Memory B cell (primary cell): ENCODE measurements at regions not wholly inside any gene's neighbourhood (a gene's known extent, or its start where the extent isn't known, plus 50 kb on each side); places are given as distances from the start of the nearest gene placed in this dataset.

Experiments used
- ATAC-seq: fragments of 150-1000 bp; cut with Tn5 transposase; 2 replicates; pipeline ENCODE4 v1.10.0; 2021; ENCODE audit warnings: low read depth, mild to moderate bottlenecking, moderate library complexity
- DNase-seq, 2 donors: peaks; one replicate each; pipeline ENCODE4 v3.0.0; 2022; ENCODE audit warnings: low spot score in 2 of 2
- H3K27ac Mint-ChIP-seq: one replicate; pipeline ENCODE4 v1.8.0; 2022; ENCODE audit warnings: mild to moderate bottlenecking, moderate library complexity, mixed read lengths
- H3K27me3 Mint-ChIP-seq: one replicate; pipeline ENCODE4 v1.8.0; 2022; ENCODE audit warnings: mixed read lengths
- H3K36me3 Mint-ChIP-seq: one replicate; pipeline ENCODE4 v1.8.0; 2022; ENCODE audit warnings: mild to moderate bottlenecking, mixed read lengths
- H3K4me1 Mint-ChIP-seq: one replicate; pipeline ENCODE4 v1.8.0; 2022; ENCODE audit warnings: mixed read lengths
- H3K4me3 Mint-ChIP-seq: one replicate; pipeline ENCODE4 v1.8.0; 2022; ENCODE audit warnings: mild to moderate bottlenecking, moderate library complexity, mixed read lengths
- H3K9me3 Mint-ChIP-seq: one replicate; pipeline ENCODE4 v1.8.0; 2022; ENCODE audit warnings: mixed read lengths

DNA sequence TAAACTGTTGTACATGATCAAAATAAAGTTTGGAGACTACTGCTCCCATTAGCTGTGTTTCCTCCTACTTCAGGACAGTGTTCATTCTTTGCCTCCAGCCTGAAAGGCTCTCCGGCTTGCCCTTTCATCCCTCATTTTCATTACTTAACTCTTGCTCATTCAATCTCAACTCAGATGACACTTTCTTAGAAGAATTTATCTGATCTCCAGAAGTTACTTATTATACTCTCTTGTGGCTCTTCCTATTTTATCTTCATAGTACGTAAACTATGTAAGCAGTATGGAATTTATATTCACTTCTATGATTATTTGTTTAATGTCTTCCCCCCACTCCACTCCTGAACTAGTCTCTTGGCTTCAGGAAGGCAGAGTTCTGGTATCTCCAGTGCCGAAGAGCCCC is 1737.9 kb upstream of the C9orf72 start:
- ATAC-seq (no peak), DNase-seq (no peak)
- H3K27ac Mint-ChIP-seq = no peak overlapping the region
- no peaks in the 10 kb centered on the region for H3K4me1 Mint-ChIP-seq
- no peaks in the 10 kb centered on the region for H3K36me3 Mint-ChIP-seq
- no peak overlapping the region for H3K4me3 Mint-ChIP-seq
- H3K9me3 Mint-ChIP-seq = no peaks in the 10 kb centered on the region
- no peaks in the 10 kb centered on the region for H3K27me3 Mint-ChIP-seq

DNA sequence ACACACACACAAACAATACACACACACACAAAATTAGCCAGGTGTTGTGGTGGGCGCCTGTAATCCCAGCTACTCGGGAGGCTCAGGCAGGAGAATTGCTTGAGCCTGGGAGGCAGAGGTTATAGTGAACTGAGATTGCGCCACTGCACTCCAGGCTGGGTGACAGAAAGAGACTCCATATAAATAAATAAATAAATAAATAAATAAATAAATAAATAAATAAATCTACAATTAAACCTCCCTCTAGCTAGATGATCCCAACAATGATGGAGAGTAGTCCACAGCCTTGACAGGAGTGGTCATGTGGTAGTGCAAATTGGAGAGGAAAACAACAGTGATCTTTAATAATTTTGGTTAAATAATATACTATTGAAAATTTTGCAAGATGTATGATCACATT is 1739.0 kb upstream of the C9orf72 start:
- Mint-ChIP-seq H3K4me3 (no peak overlapping the region), H3K4me1 (no peaks in the 10 kb centered on the region), H3K27ac (no peak overlapping the region), H3K36me3 (no peaks in the 10 kb centered on the region), H3K27me3 (no peaks in the 10 kb centered on the region), H3K9me3 (no peaks in the 10 kb centered on the region)
- ATAC-seq (no peak), DNase-seq (no peak)

GRCh38 chr9:29319736-29320513 is 1746.6 kb upstream of the C9orf72 start:
- Mint-ChIP-seq H3K9me3 (peaks cover 2% of the 10 kb centered on the region), H3K27ac (no peak overlapping the region), H3K4me3 (no peak overlapping the region), H3K4me1 (no peaks in the 10 kb centered on the region), H3K36me3 (no peaks in the 10 kb centered on the region), H3K27me3 (no peaks in the 10 kb centered on the region)
- ATAC-seq = no peak
- DNase-seq = no peak

GRCh38 chr9:29322240-29322639 is 1749.0 kb upstream of the C9orf72 start:
- Mint-ChIP-seq H3K4me1 (no peaks in the 10 kb centered on the region), H3K27me3 (no peaks in the 10 kb centered on the region), H3K4me3 (no peak overlapping the region), H3K9me3 (peaks cover 2% of the 10 kb centered on the region), H3K27ac (no peak overlapping the region), H3K36me3 (no peaks in the 10 kb centered on the region)
- ATAC-seq (no peak), DNase-seq (no peak)

DNA sequence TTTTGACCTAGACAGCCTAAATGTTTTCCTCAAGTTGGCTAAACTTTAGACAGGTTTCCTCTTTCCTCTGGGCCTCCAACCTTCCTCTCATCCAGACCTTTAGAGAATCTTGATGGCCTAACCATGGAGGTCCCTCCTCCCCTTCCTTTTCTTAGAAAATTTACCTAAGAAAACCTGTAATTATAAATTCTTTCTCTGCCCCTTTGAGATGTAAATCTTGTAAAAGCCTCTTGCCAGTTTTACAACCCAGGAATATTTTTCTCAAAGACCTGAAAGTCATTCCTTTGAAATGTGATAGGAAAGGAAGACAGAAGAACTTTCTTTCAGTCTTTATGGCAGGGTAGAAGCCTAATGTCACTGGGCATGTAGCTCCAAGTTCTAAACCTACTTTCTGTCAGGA is 1752.6 kb upstream of the C9orf72 start:
- Mint-ChIP-seq H3K36me3 (no peaks in the 10 kb centered on the region), H3K27ac (no peak overlapping the region), H3K4me1 (no peaks in the 10 kb centered on the region), H3K27me3 (no peaks in the 10 kb centered on the region), H3K4me3 (no peak overlapping the region), H3K9me3 (peaks cover 2% of the 10 kb centered on the region)
- no peak for ATAC-seq
- DNase-seq = no peak

DNA sequence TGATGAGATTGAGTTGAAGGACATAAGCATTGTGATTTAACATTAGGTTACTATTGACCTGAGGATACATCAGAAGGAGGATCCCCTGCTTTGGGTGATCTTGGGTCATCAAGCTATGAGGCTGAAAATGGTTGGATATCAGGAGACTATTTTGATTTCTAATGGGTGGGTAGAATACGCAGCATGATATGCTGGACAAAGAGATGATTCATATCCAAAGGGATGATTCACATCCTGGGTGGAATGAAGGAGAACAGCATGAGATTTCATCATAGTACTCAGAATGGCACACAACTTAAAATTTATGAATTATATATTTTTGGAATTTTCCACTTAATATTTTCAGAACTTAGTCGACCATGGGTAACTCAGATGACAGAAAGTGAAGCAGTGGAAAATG is 1759.5 kb upstream of the C9orf72 start:
- Mint-ChIP-seq H3K9me3 (peaks cover 2% of the 10 kb centered on the region), H3K36me3 (no peaks in the 10 kb centered on the region), H3K4me1 (no peaks in the 10 kb centered on the region), H3K4me3 (no peak overlapping the region), H3K27ac (no peak overlapping the region), H3K27me3 (no peaks in the 10 kb centered on the region)
- ATAC-seq = no peak
- DNase-seq = no peak

- Mint-ChIP-seq H3K36me3 (no peaks in the 10 kb centered on the region), H3K27me3 (no peaks in the 10 kb centered on the region), H3K4me1 (no peaks in the 10 kb centered on the region), H3K27ac (no peak overlapping the region), H3K4me3 (no peak overlapping the region), H3K9me3 (peaks cover 1% of the 10 kb centered on the region)
- no peak for ATAC-seq
- no peak for DNase-seq
Observed at GRCh38 chr9:29336281-29336680, 1763.0 kb upstream of the C9orf72 start.

GRCh38 chr9:29339387-29339786 is 1766.1 kb upstream of the C9orf72 start:
- H3K4me1 Mint-ChIP-seq = no peaks in the 10 kb centered on the region
- ATAC-seq = no peak

DNA sequence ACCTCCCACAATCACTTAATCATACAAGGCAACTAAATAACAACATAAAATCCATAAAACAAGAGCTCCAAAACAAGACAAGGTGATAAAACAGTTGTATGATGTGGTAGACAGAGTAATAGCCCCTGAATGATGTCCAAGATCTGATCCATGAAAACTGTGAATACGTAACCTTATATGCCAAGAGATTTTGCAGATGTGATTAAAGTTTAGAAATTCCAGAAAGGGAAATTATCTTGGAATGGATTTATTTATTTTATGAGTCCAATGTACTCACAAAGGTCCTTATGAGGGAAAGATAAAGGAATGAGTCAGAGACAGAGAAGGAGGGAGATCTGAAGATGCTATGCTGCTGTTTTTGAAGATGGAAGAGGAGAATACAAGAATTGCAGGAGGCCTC is 1775.7 kb upstream of the C9orf72 start:
- Mint-ChIP-seq H3K4me3 (no peak overlapping the region), H3K27me3 (no peaks in the 10 kb centered on the region), H3K36me3 (no peaks in the 10 kb centered on the region), H3K27ac (no peak overlapping the region), H3K4me1 (no peaks in the 10 kb centered on the region), H3K9me3 (peaks cover 5% of the 10 kb centered on the region)
- ATAC-seq = no peak
- DNase-seq = no peak

More at GRCh38 chr9:29339387-29339786, 1766.1 kb upstream of the C9orf72 start:
- Mint-ChIP-seq H3K36me3 (no peaks in the 10 kb centered on the region), H3K9me3 (peaks cover 3% of the 10 kb centered on the region), H3K4me3 (no peak overlapping the region), H3K27ac (no peak overlapping the region), H3K27me3 (no peaks in the 10 kb centered on the region)
- DNase-seq = no peak

DNA sequence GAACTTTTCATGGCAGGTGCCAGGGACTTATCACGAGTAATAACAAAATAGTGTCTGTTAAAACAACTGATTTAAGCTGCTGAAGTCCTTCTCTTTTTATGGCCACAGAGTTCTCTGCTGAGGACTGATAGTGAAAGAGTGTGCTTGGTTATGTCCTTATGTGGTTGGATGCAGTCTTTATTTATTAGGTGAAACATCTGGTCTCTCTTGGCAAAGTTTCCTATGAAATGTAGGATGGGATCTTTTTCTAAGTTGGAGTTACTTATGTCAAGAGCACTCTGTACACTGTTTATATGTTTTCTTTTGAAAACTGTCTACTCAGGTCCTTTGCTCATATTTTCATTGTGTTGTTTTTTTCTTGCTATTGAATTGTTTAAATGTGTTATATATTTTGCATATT is 1816.1 kb upstream of the C9orf72 start:
- H3K27ac Mint-ChIP-seq = no peak overlapping the region
- H3K4me1 Mint-ChIP-seq = no peaks in the 10 kb centered on the region
- H3K36me3 Mint-ChIP-seq = no peaks in the 10 kb centered on the region
- H3K27me3 Mint-ChIP-seq = no peaks in the 10 kb centered on the region
- DNase-seq (no peak), ATAC-seq (no peak)
- H3K4me3 Mint-ChIP-seq = no peak overlapping the region
- H3K9me3 Mint-ChIP-seq = peaks cover 6% of the 10 kb centered on the region

GRCh38 chr9:29390859-29391258 is 1817.6 kb upstream of the C9orf72 start:
- DNase-seq (no peak), ATAC-seq (no peak)
- no peaks in the 10 kb centered on the region for H3K27me3 Mint-ChIP-seq
- H3K36me3 Mint-ChIP-seq = no peaks in the 10 kb centered on the region
- H3K4me3 Mint-ChIP-seq = no peak overlapping the region
- H3K4me1 Mint-ChIP-seq = no peaks in the 10 kb centered on the region
- no peaks in the 10 kb centered on the region for H3K9me3 Mint-ChIP-seq
- H3K27ac Mint-ChIP-seq = no peak overlapping the region

DNA sequence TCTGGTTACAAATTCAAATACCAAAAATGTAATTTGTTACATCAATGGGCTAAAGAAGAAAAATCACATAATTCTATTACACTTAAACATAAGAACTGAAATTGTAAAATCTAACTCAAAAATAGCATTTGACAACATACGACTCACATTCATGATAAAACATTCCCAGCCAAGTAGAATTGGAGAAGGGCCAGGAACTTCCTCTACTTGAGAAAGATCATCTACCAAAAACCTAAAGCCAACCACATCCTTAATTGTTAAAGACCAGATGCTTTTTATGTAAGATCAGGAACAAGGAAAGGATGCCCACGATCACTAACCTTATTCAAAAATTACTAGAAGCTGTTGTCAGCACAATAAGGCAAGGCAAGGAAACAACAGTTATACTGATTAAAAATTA is 1819.8 kb upstream of the C9orf72 start:
- no peaks in the 10 kb centered on the region for H3K9me3 Mint-ChIP-seq
- H3K27ac Mint-ChIP-seq = no peak overlapping the region
- H3K4me3 Mint-ChIP-seq = no peak overlapping the region
- no peaks in the 10 kb centered on the region for H3K36me3 Mint-ChIP-seq
- ATAC-seq = no peak
- no peaks in the 10 kb centered on the region for H3K4me1 Mint-ChIP-seq
- no peaks in the 10 kb centered on the region for H3K27me3 Mint-ChIP-seq
- DNase-seq = no peak

GRCh38 chr9:29394855-29395254 is 1821.6 kb upstream of the C9orf72 start:
- DNase-seq (no peak), ATAC-seq (no peak)
- H3K9me3 Mint-ChIP-seq = no peaks in the 10 kb centered on the region
- H3K36me3 Mint-ChIP-seq = no peaks in the 10 kb centered on the region
- no peak overlapping the region for H3K4me3 Mint-ChIP-seq
- H3K27ac Mint-ChIP-seq = no peak overlapping the region
- H3K27me3 Mint-ChIP-seq = no peaks in the 10 kb centered on the region
- H3K4me1 Mint-ChIP-seq = no peaks in the 10 kb centered on the region

- Mint-ChIP-seq H3K36me3 (no peaks in the 10 kb centered on the region), H3K4me3 (no peak overlapping the region), H3K4me1 (no peaks in the 10 kb centered on the region), H3K27me3 (no peaks in the 10 kb centered on the region), H3K27ac (no peak overlapping the region), H3K9me3 (no peaks in the 10 kb centered on the region)
- ATAC-seq (no peak), DNase-seq (no peak)
Observed at GRCh38 chr9:29397148-29397547, 1823.9 kb upstream of the C9orf72 start.

DNA sequence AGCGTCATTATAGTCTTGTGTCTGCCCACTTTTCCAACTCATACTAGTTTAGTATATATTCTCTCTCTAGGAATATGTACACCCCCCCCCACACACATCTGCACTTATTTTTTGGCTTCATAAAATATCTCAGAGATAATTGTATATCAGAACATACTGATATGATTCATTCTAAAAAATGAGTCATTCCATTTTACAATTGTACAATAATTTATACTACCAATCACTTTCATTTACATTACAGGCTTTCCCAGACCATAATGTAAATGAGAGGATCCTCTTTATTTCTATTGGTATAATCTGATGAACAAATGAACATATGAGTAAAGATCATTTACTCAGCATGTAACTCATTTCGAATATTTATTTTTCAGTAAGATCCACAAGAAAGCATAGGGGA is 1842.9 kb upstream of the C9orf72 start:
- no peaks in the 10 kb centered on the region for H3K36me3 Mint-ChIP-seq
- H3K9me3 Mint-ChIP-seq = peaks cover 9% of the 10 kb centered on the region
- DNase-seq (no peak), ATAC-seq (no peak)
- H3K27ac Mint-ChIP-seq = no peak overlapping the region
- no peak overlapping the region for H3K4me3 Mint-ChIP-seq
- no peaks in the 10 kb centered on the region for H3K4me1 Mint-ChIP-seq
- H3K27me3 Mint-ChIP-seq = no peaks in the 10 kb centered on the region
